GM06990 (cell line): ENCODE measurements at regions not wholly inside any gene's neighbourhood (a gene's known extent, or its start where the extent isn't known, plus 50 kb on each side); places are given as distances from the start of the nearest gene placed in this dataset.

Experiments used
- DNase-seq: peaks from one replicate; pipeline ENCODE4 v3.0.0-alpha.2; 2011; ENCODE audit not compliant: insufficient read length; ENCODE audit errors: extremely low read depth
- H3K27me3 ChIP-seq: replicated peaks from 2 replicates; pipeline ENCODE4 v1.6.0; 2011; ENCODE audit warnings: low read length; ENCODE audit not compliant: control insufficient read depth, insufficient read depth
- H3K36me3 ChIP-seq: 2 replicates; pipeline ENCODE4 v1.5.1; 2011; ENCODE audit warnings: low read length; ENCODE audit not compliant: control insufficient read depth, insufficient read depth
- H3K4me3 ChIP-seq: replicated peaks from 2 replicates; pipeline ENCODE4 v1.5.1; 2011; ENCODE audit warnings: low read depth, mild to moderate bottlenecking, control low read depth, low read length
- CTCF ChIP-seq: IDR thresholded peaks from 2 replicates; pipeline ENCODE4 v1.5.1; 2011; ENCODE audit warnings: low read length, control low read depth, mild to moderate bottlenecking, inconsistent platforms; ENCODE audit not compliant: insufficient read depth, poor library complexity, severe bottlenecking

GRCh38 chr3:147152476-147152875, 253.9 kb downstream of the ZIC4 start:
- DNase-seq, result no peak
- Histone ChIP-seq H3K4me3 (no peak overlapping the region), H3K27me3 (no peaks in the 10 kb centered on the region), H3K36me3 (no peaks in the 10 kb centered on the region)
- TF ChIP-seq CTCF, result no peak

- Histone ChIP-seq H3K36me3 (no peaks in the 10 kb centered on the region), H3K4me3 (no peak overlapping the region), H3K27me3 (no peaks in the 10 kb centered on the region)
- no peak for DNase-seq
- TF ChIP-seq CTCF, result no peak
Observed at GRCh38 chr3:147141516-147142288, 264.6 kb downstream of the ZIC4 start.

GRCh38 chr3:147139341-147139740, 267.0 kb downstream of the ZIC4 start:
- DNase-seq, result no peak
- no peaks in the 10 kb centered on the region for H3K27me3 ChIP-seq
- H3K36me3 ChIP-seq, result no peaks in the 10 kb centered on the region
- no peak overlapping the region for H3K4me3 ChIP-seq
- no peak for TF ChIP-seq CTCF

- no peak for DNase-seq
- TF ChIP-seq CTCF, result no peak
- Histone ChIP-seq H3K36me3 (no peaks in the 10 kb centered on the region), H3K27me3 (no peaks in the 10 kb centered on the region), H3K4me3 (no peak overlapping the region)
Observed at GRCh38 chr3:147132168-147132567, 274.2 kb downstream of the ZIC4 start.

- Histone ChIP-seq H3K4me3 (no peak overlapping the region), H3K27me3 (no peaks in the 10 kb centered on the region), H3K36me3 (no peaks in the 10 kb centered on the region)
- no peak for TF ChIP-seq CTCF
- DNase-seq, result no peak
Observed at GRCh38 chr3:147130461-147130860, 275.9 kb downstream of the ZIC4 start.

GRCh38 chr3:147129665-147130064, 276.7 kb downstream of the ZIC4 start:
- Histone ChIP-seq H3K27me3 (no peaks in the 10 kb centered on the region), H3K36me3 (no peaks in the 10 kb centered on the region), H3K4me3 (no peak overlapping the region)
- TF ChIP-seq CTCF, result no peak
- no peak for DNase-seq
